ENCODE measurements at regions not wholly inside any gene's neighbourhood (a gene's known extent, or its start where the extent isn't known, plus 50 kb on each side); places are given as distances from the start of the nearest gene placed in this dataset.

GRCh38 chr4:111610681-111611080 lies 534.6 kb upstream of the FAM241A start:
- DNase-seq (no peak), ATAC-seq (no peak)
- Mint-ChIP-seq H3K27me3 (no peaks in the 10 kb centered on the region), H3K36me3 (ENCODE audit: low read depth) (no peaks in the 10 kb centered on the region), H3K4me3 (no peak overlapping the region), H3K4me1 (no peaks in the 10 kb centered on the region), H3K27ac (no peak overlapping the region)
- H3K9me3 ChIP-seq (ENCODE audit: control insufficient read depth, low read length, poor library complexity, severe bottlenecking) = no peaks in the 10 kb centered on the region

GRCh38 chr4:111618908-111619307 lies 526.3 kb upstream of the FAM241A start:
- no peak overlapping the region for H3K27ac Mint-ChIP-seq
- no peaks in the 10 kb centered on the region for H3K27me3 Mint-ChIP-seq

GRCh38 chr4:111628437-111628836 lies 516.8 kb upstream of the FAM241A start:
- DNase-seq = no peak
- no peaks in the 10 kb centered on the region for H3K9me3 ChIP-seq (ENCODE audit: control insufficient read depth, low read length, poor library complexity, severe bottlenecking)
- Mint-ChIP-seq H3K36me3 (ENCODE audit: low read depth) (no peaks in the 10 kb centered on the region), H3K27me3 (no peaks in the 10 kb centered on the region), H3K4me1 (no peaks in the 10 kb centered on the region), H3K27ac (no peak overlapping the region), H3K4me3 (no peak overlapping the region)
- no peak for ATAC-seq

More at GRCh38 chr4:111618908-111619307, 526.3 kb upstream of the FAM241A start:
- Mint-ChIP-seq H3K36me3 (ENCODE audit: low read depth) (no peaks in the 10 kb centered on the region), H3K4me3 (no peak overlapping the region), H3K4me1 (no peaks in the 10 kb centered on the region)
- DNase-seq (no peak), ATAC-seq (no peak)
- H3K9me3 ChIP-seq (ENCODE audit: control insufficient read depth, low read length, poor library complexity, severe bottlenecking) = no peaks in the 10 kb centered on the region

DNA sequence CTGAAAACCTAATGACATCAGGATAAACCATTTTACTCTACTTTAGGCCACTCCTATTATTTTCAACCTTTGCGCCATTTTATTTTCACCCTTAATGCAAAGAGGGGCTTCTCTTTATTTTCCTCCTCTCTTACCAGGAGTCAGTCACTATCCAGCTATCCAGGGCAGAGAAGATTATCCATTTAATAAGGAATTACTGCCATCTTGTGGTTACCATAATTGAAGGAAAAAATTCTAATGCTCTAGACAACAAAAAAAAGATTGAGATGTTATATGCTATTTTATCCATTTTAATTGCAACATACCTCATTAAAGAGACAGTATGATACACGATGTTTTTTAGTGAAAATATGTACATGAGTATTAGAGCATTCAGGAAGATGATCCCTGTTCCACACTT lies 514.5 kb upstream of the FAM241A start:
- H3K9me3 ChIP-seq (ENCODE audit: control insufficient read depth, low read length, poor library complexity, severe bottlenecking) = no peaks in the 10 kb centered on the region
- no peaks in the 10 kb centered on the region for H3K27me3 Mint-ChIP-seq
- no peaks in the 10 kb centered on the region for H3K36me3 Mint-ChIP-seq (ENCODE audit: low read depth)
- ATAC-seq (no peak), DNase-seq (no peak)
- H3K27ac Mint-ChIP-seq = no peak overlapping the region
- no peaks in the 10 kb centered on the region for H3K4me1 Mint-ChIP-seq
- no peak overlapping the region for H3K4me3 Mint-ChIP-seq

GRCh38 chr4:111631215-111631999 lies 513.8 kb upstream of the FAM241A start:
- DNase-seq (no peak), ATAC-seq (no peak)
- H3K27ac Mint-ChIP-seq = no peak overlapping the region
- H3K9me3 ChIP-seq (ENCODE audit: control insufficient read depth, low read length, poor library complexity, severe bottlenecking) = no peaks in the 10 kb centered on the region
- H3K4me3 Mint-ChIP-seq = no peak overlapping the region
- H3K36me3 Mint-ChIP-seq (ENCODE audit: low read depth) = no peaks in the 10 kb centered on the region
- no peaks in the 10 kb centered on the region for H3K27me3 Mint-ChIP-seq
- H3K4me1 Mint-ChIP-seq = no peaks in the 10 kb centered on the region

GRCh38 chr4:111632641-111633151 lies 512.6 kb upstream of the FAM241A start:
- no peak overlapping the region for H3K27ac Mint-ChIP-seq
- ATAC-seq (no peak), DNase-seq (no peak)
- H3K9me3 ChIP-seq (ENCODE audit: control insufficient read depth, low read length, poor library complexity, severe bottlenecking) = no peaks in the 10 kb centered on the region
- no peaks in the 10 kb centered on the region for H3K36me3 Mint-ChIP-seq (ENCODE audit: low read depth)
- H3K27me3 Mint-ChIP-seq = no peaks in the 10 kb centered on the region
- H3K4me3 Mint-ChIP-seq = no peak overlapping the region
- H3K4me1 Mint-ChIP-seq = no peaks in the 10 kb centered on the region

DNA sequence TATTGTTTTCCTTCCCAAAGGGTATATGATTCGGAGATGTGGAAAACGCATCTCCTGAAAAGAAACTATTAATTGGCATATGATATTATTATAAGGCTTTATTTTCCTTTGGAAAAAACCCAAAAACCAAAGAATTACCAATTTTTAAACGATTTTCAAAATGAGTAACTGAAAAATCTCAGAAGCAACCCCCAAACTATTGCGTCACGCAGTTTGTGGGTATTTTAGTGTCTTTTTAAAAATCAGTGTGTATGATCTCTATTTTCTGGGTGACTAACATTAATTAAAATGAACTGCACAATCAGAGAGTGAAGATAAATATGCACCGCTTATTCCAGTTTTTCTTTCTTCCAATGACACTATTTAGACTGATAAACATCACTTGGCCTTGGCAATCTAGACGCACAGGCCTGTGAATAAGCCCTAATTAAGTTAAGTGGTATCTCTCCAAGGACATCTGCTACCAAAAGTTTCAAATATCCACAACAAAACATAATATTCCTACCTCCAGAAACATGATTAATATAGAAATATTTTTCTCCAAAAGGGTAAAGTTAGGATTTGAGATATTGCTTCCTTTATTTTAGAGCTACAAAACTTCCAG lies 511.5 kb upstream of the FAM241A start:
- DNase-seq (no peak), ATAC-seq (no peak)
- H3K27me3 Mint-ChIP-seq = no peaks in the 10 kb centered on the region
- H3K4me3 Mint-ChIP-seq = no peak overlapping the region
- no peaks in the 10 kb centered on the region for H3K4me1 Mint-ChIP-seq
- H3K27ac Mint-ChIP-seq = no peak overlapping the region
- H3K36me3 Mint-ChIP-seq (ENCODE audit: low read depth) = no peaks in the 10 kb centered on the region
- H3K9me3 ChIP-seq (ENCODE audit: control insufficient read depth, low read length, poor library complexity, severe bottlenecking) = no peaks in the 10 kb centered on the region

GRCh38 chr4:111635646-111636045 lies 509.6 kb upstream of the FAM241A start:
- no peak for ATAC-seq
- no peaks in the 10 kb centered on the region for H3K4me1 Mint-ChIP-seq
- no peak overlapping the region for H3K27ac Mint-ChIP-seq
- no peak overlapping the region for H3K4me3 Mint-ChIP-seq
- H3K9me3 ChIP-seq (ENCODE audit: control insufficient read depth, low read length, poor library complexity, severe bottlenecking) = no peaks in the 10 kb centered on the region
- DNase-seq = no peak
- no peaks in the 10 kb centered on the region for H3K36me3 Mint-ChIP-seq (ENCODE audit: low read depth)
- H3K27me3 Mint-ChIP-seq = no peaks in the 10 kb centered on the region

DNA sequence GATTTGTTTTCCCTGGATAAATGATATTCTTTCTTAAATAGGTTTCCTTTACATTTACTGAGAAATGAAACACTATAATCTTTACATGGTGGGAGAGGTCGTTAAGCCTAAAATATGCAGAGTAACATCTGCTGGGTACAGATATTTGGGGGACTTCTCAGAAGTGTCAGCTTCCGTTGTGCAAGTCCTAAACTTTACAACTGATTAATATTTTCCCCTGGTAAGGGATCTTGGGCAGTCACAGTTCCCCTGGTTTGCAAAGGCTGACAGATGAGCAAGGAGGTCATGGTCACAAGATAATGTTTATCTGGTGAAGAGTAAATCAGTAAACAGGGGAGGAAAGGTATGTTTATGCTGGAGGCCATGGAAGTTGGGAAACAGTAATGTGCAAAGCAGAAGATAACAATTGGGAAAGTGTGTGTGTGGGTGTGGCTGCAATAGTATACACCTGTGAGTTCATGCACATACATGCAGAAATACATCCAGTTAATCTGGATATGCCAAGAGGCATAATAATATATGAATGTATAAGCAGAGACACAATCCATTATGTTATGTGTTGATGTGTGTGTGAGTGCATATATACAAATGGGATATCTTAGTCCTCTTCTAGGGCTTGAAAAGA lies 508.2 kb upstream of the FAM241A start:
- ATAC-seq (no peak), DNase-seq (no peak)
- H3K36me3 Mint-ChIP-seq (ENCODE audit: low read depth) = no peaks in the 10 kb centered on the region
- no peaks in the 10 kb centered on the region for H3K27me3 Mint-ChIP-seq
- H3K27ac Mint-ChIP-seq = no peak overlapping the region
- no peaks in the 10 kb centered on the region for H3K9me3 ChIP-seq (ENCODE audit: control insufficient read depth, low read length, poor library complexity, severe bottlenecking)
- no peak overlapping the region for H3K4me3 Mint-ChIP-seq
- no peaks in the 10 kb centered on the region for H3K4me1 Mint-ChIP-seq

- H3K36me3 Mint-ChIP-seq (ENCODE audit: low read depth) = no peaks in the 10 kb centered on the region
- ATAC-seq = no peak
- no peak overlapping the region for H3K27ac Mint-ChIP-seq
- H3K4me1 Mint-ChIP-seq = no peaks in the 10 kb centered on the region
- no peaks in the 10 kb centered on the region for H3K9me3 ChIP-seq (ENCODE audit: control insufficient read depth, low read length, poor library complexity, severe bottlenecking)
- no peaks in the 10 kb centered on the region for H3K27me3 Mint-ChIP-seq
- no peak overlapping the region for H3K4me3 Mint-ChIP-seq
- no peak for DNase-seq
Measured at GRCh38 chr4:111639120-111639690, 506.0 kb upstream of the FAM241A start.

DNA sequence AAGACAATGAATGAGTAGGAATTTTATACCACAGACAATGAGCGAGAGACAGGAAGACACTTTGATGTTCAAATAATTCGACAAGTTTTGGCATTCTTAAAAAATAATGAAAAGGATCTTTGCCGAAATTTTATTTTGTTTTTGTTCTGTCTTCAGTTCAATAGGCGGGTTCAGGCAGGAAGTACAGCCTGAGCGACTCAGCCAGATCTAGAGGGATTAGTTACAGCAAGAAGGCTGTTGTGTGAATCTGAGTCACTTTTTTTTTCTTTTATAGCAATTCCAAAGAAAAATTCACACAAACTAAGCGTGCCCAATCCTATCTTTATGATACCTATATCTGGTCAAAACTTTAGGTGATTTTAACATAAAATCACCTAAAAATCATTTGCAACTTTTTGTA lies 505.4 kb upstream of the FAM241A start:
- no peak for ATAC-seq
- no peaks in the 10 kb centered on the region for H3K9me3 ChIP-seq (ENCODE audit: control insufficient read depth, low read length, poor library complexity, severe bottlenecking)
- Mint-ChIP-seq H3K36me3 (ENCODE audit: low read depth) (no peaks in the 10 kb centered on the region), H3K27me3 (no peaks in the 10 kb centered on the region), H3K27ac (no peak overlapping the region), H3K4me1 (no peaks in the 10 kb centered on the region), H3K4me3 (no peak overlapping the region)
- no peak for DNase-seq

- Mint-ChIP-seq H3K27me3 (no peaks in the 10 kb centered on the region), H3K36me3 (ENCODE audit: low read depth) (no peaks in the 10 kb centered on the region), H3K27ac (no peak overlapping the region), H3K4me3 (no peak overlapping the region), H3K4me1 (no peaks in the 10 kb centered on the region)
- no peak for ATAC-seq
- DNase-seq = no peak
- no peaks in the 10 kb centered on the region for H3K9me3 ChIP-seq (ENCODE audit: control insufficient read depth, low read length, poor library complexity, severe bottlenecking)
Measured at GRCh38 chr4:111641813-111642579, 503.3 kb upstream of the FAM241A start.

DNA sequence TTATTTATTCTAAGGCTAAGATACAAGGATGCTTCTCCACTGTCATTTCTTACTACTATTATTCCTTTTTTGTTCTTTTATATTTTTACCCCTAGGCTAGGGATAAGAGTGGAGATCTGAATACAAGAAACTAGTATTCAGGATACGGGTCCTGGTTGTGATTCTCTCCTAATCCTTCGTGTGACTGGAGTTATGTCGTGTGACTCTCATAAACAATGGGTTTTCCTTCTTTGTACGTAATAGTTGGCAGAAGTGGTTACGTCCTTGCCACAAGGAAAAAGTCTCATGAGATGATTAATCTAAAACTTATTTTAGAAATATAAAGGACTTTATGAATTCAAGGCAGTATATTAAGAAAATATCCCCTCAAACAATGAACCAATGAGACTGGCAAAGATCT lies 497.2 kb upstream of the FAM241A start:
- no peak for DNase-seq
- no peak for ATAC-seq
- H3K9me3 ChIP-seq (ENCODE audit: control insufficient read depth, low read length, poor library complexity, severe bottlenecking) = no peaks in the 10 kb centered on the region
- no peaks in the 10 kb centered on the region for H3K4me1 Mint-ChIP-seq
- H3K4me3 Mint-ChIP-seq = no peak overlapping the region
- H3K27ac Mint-ChIP-seq = no peak overlapping the region
- no peaks in the 10 kb centered on the region for H3K36me3 Mint-ChIP-seq (ENCODE audit: low read depth)
- H3K27me3 Mint-ChIP-seq = no peaks in the 10 kb centered on the region
